Activated CD4-positive, alpha-beta T cell treated with anti-CD3 and anti-CD28 coated beads, Interleukin-2, amount 50 U/mL, for 16 hours (primary cell): ENCODE measurements at regions not wholly inside any gene's neighbourhood (a gene's known extent, or its start where the extent isn't known, plus 50 kb on each side); places are given as distances from the start of the nearest gene placed in this dataset.
A peak's percentile ranks its signal among the peaks of the same experiment; 100 is the strongest.
"Not testable (repeated sequence)": the region's sequence is repeated elsewhere in the genome, so short reads cannot be mapped to it uniquely, and the experiment has no call there.

Source experiments
- DNase-seq: peaks from one replicate; pipeline ENCODE4 v3.0.0-alpha.2; 2020

DNA sequence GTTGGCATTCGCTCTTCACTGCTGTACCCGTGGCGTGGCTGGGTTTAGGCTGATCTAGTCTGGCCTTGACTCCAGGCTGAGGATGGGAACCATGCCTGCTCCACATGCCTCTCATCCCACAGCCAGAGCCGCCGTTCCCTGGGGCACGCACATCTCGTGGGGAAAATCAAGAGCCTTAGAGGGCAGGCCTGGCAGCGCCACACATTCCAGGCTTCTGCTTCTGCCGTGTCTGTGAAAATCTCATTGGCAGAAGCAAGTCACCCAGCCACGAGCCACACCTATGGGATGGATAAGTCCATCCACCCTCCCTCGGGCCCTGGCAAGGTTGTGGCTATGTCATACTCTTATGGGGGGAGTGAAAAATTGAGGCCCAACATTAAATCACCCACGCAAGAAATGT, 102.6 kb upstream of the LPCAT1 start:
- DNase-seq, result not testable (repeated sequence)

DNA sequence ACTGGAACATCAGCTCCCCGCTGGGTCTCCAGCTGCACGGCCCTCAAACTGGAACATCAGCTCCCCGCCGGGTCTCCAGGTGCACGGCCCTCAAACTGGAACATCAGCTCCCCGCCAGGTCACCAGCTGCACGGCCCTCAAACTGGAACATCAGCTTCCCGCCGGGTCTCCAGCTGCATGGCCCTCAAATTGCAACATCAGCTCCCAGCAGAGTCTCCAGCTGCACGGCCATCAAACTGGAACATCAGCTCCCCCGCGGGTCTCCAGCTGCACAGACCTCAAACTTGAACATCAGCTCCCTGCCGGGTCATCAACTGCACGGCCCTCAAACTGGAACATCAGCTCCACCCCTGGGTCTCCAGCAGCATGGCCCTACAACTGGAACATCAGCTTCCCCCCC, 95.8 kb upstream of the LPCAT1 start:
- not testable (repeated sequence) for DNase-seq

DNA sequence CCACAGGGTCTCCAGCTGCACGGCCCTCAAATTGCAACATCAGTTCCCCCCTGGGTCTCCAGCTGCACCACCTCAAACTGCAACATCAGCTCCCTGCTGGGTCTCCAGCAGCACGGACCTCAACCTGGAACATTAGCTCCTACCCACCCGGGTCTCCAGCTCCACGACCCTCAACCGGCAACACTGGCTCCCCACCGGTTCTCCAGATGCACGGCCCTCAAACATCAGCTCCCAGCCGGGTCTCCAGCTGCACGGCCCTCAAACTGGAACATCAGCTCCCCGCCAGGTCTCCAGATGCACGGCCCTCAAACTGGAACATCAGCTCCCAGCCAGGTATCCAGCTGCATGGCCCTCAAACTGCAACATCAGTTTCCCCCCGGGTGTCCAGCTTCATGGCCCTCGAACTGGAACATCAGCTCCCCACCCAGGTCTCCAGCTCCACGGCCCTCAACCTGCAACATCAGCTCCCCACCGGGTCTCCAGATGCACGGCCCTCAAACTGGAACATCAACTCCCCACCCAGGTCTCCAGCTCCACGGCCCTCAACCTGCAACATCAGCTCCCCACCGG, 94.6 kb upstream of the LPCAT1 start:
- DNase-seq, result not testable (repeated sequence)

DNA sequence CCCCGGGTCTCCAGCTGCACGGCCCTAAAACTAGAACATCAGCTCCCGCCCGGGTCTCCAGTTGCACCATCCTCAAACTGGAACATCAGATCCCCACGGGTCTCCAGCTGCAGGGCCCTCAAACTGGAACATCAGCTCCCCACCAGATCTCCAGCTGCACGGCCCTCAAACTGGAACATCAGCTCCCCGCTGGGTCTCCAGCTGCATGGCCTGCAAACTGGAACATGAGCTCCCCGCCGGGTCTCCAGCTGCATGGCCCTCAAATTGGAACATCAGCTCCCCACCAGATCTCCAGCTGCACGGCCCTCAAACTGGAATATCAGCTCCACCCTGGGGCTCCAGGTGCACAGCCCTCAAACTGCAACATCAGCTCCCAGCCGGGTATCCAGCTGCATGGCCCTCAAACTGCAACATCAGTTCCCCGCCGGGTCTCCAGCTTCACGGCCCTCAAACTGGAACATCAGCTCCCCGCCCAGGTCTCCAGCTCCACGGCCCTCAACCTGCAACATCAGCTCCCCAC, 93.5 kb upstream of the LPCAT1 start:
- DNase-seq, result not testable (repeated sequence)

DNA sequence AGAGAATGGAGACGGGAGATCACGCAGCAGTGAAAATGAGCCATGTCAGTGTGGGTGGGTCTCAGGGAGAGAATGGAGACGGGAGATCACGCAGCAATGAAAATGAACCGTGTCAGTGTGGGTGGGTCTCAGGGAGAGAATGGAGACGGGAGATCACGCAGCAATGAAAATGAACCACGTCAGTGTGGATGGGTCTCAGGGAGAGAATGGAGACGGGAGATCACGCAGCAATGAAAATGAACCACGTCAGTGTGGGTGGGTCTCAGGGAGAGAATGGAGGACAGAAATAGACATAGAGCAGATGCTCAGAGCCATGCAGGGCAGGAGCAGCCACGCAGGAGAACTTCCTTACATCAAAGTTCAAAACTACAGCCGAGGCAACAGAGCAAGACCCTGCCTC, 89.8 kb upstream of the LPCAT1 start:
- DNase-seq, result not testable (repeated sequence)

DNA sequence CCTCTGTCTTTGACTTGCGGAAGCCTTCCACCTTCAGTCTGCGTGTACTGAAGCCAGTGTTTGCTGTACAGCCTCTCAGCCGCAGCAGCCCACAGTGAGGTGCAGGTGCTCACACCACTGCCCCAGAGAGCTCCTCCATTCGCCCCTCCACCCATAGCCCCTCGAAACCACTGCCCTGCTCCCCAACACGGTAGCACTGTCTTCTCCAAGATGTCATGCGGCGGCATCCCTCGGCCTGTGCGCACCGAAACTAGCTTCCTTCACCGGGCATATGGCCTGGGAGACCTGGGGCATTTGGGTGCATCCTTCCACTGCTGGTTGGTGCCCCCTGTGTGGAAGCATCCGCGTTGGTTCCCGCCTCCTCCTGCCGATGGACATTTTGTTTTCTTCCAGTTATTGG, 86.8 kb upstream of the LPCAT1 start:
- DNase-seq, result not testable (repeated sequence)

DNA sequence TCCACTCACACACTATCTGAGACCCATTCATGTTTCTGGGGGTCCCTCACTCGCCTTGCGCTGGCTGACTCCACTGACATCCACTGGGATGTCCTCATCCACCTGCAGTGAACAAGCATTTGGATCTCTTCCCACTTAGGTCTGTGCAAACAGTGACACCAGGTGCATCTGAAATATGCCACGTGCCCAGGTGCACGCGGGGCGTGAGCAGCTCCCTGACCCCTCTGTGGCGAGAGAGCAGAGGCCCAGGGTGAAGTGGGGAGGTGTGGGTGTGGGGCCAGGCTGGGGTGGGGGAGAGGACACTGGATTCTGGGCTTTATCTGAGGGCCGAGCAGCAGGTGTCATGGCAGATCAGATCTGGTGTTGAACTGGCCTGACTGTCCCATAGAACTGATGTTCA, 85.4 kb upstream of the LPCAT1 start:
- DNase-seq, result not testable (repeated sequence)

DNA sequence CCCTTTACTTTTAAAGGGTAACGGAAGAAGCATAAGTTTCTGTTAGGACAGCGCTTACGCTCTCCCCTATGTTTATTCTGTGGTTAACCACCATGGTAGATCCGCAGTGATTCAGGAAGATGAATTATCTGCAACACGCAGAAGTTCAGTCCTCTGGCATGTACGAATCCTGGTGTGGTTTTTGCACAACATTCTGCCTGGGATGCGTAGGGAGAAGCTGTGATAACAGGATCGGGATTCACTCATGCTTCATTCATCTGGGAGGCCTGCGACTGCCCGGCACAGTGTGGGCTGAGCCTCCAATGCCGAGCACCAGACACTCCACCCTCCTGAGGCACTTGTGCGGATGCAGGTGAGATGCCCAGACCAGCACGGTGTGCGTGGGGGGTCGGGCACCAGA, 84.6 kb upstream of the LPCAT1 start:
- DNase-seq, result peak; percentile 29

DNA sequence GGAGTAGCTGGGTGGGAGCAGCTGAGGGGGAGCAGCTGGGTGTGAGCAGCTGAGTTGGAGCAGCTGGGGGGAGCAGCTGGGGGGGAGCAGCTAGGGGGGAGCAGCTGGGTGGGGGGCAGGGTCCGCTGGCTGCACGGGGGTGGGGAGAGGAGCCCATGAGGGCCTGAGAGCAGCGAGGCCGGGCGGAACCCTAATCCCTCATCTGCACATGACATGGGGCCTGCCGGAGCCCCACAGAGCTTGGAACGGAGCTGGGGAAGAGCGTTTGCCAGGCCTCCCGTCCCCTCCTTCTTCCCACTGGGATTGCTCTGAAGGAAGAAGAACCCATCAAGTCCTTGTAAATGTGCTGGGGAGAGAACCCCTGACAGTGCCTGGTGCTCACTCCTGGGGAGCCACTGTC, 83.2 kb upstream of the LPCAT1 start:
- not testable (repeated sequence) for DNase-seq

DNA sequence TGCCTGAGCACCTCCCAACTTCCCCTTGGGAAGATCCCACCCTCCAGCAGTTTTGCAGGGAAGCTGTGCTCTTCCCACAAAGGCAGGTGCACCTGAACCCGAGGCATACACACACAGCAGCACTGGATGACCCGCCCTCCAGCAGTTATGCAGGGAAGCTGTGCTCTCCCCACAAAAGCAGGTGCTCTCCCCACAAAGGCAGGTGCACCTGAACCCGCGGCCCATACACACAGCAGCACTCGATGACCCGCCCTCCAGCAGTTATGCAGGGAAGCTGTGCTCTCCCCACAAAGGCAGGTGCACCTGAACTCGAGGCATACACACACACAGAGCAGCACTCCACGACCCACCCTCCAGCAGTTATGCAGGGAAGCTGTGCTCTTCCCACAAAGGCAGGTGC, 80.2 kb upstream of the LPCAT1 start:
- DNase-seq, result not testable (repeated sequence)

DNA sequence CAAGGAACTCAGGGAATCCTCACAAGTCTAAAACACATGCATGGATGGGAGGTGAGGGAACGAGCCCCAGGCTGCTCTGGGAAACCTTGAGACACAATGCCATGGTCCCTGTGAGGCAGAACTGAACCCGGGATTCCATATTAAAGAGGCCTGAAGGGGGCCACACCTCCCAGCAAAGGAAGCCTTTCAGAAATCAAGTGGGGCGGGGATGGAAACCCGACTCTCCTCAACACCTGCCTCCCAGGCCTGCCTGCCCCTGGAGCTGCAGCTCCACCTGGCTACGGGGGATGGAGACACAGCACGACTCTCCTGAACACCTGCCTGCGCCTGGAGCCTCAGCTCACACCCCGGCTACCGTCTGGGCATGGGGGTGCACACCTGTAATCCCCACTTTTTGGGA, 77.8 kb upstream of the LPCAT1 start:
- DNase-seq, result not testable (repeated sequence)

DNA sequence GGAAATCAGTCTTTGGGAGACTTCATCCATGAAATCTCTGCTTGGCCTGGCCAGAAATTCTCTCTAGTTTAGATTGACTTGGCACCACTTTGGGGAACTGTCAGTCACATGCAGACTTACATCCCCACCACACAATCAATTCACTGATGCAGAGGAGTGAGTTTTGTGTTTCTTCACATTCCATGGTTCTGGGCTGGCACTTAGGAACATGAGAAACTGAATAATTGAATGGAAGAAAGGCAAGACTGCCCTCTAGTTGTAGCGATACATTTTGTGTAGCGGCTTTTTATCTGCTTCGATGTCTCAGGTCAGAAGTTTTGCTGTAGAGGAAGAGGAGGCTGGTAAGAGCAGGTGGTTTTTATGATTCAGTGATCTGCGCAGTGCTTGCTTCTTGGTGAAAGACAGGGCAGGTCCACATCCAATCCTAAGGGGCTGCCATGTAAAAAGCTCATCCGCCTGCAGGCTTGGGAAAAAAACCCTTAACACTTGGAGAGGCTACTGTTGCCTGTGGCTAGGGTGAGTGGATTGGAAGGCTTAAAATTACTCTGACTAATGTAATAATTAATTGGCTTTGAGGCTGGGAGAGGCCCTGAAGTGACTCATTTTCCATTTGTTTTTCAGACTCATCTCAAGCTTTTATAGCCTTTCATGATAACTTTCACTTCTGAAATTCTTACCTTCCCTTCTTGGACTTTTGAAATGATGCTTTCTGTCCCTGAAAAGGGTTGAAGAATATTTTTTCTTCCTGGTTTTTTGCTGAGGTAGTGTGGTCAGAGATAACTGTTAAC, 75.4 kb upstream of the LPCAT1 start:
- DNase-seq, result peak; percentile 40

DNA sequence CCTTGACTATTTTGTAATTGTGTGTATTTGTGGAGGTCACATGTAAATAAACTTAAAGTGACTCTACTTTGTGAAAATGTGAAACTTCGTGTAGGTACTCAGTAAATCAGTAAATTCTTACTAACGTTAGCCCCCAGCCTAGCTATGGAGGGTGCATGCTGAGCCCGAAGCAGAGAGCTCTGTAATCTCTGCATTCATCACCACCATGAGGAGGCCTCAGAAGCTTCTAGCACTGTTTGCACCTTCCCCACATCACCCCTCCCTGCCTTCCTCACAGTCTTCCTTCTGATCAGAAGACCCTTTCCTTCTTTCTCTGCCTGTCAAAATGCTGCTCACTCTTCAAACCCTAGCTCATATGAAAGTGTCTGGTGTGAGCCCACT, 73.3 kb upstream of the LPCAT1 start:
- DNase-seq, result not testable (repeated sequence)

DNA sequence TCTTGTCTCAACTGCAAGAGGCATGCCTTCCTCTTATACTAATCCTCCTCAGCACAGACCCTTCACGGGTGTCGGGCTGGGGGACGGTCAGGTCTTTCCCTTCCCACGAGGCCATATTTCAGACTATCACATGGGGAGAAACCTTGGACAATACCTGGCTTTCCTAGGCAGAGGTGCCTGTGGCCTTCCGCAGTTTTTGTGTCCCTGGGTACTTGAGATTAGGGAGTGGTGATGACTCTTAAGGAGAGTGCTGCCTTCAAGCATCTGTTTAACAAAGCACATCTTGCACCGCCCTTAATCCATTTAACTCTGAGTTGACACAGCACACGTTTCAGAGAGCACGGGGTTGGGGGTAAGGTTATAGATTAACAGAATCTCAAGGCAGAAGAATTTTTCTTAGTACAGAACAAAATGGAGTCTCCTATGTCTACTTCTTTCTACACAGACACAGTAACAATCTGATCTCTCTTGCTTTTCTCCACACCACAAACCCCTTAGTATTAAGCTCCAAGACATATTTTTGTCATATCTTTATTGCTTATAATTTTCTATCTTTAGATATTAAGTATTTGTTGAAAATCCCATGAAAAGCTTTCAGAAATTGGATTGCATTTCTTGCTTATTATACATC, 72.8 kb upstream of the LPCAT1 start:
- not testable (repeated sequence) for DNase-seq

DNA sequence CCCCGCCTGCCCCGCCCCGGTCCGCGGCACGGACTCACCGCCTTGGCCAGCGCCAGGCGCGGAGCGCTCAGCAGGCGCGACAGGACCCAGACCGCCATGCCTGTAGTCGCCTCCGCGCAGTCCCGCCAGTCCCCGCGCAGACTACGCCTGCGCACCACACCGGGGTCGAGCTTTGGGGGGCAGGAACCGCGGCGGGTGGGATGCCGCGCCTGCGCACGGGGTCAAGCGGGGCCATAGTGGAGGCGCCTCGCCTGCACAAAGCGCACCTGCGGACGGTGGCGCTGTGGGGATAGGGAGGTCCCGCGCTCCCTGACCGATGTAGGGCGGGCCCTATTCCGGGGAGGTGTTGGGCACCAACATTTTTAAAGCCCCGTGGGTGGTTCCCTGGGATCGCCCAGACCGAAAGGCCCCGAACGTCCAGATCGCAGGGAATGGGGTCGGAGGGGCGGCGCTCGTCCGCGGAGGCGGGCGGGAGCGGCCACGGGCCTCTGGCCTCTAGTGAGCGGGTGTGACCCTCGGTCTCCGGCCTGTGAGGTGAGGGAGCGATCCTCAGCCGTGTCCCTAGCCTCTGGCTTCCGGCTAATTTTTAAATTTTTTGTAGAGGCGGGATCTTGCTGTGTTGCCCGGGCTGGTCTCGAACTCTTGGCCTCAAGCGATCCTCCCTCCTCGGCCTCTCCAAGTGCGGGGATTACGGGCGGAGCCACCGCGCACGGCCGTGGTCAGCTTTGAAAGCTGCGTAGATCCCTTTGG, 70.8 kb upstream of the LPCAT1 start:
- DNase-seq, result peak; percentile 74

DNA sequence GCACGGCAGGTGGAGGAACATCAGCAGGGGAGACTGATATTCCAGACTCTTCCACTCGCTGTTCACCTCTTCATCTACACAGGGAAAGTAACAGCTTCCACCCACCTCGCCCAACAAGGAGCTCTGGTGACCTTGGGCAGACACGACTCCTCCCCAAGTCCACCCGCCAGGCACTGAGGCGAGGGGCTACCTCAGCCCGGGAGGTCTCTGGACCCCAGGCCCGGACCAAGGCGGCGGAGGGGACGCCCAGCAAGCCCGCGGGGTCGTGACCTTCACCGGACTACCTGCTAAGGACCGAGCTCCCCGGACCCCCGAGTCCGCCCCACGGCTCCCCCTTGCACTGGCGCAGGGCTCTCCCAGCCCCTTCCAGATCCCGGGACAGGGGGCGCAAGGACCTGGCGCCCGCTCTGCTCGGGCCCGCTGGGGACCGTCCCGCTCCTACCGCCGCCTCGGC, 70.2 kb upstream of the LPCAT1 start:
- no peak for DNase-seq

DNA sequence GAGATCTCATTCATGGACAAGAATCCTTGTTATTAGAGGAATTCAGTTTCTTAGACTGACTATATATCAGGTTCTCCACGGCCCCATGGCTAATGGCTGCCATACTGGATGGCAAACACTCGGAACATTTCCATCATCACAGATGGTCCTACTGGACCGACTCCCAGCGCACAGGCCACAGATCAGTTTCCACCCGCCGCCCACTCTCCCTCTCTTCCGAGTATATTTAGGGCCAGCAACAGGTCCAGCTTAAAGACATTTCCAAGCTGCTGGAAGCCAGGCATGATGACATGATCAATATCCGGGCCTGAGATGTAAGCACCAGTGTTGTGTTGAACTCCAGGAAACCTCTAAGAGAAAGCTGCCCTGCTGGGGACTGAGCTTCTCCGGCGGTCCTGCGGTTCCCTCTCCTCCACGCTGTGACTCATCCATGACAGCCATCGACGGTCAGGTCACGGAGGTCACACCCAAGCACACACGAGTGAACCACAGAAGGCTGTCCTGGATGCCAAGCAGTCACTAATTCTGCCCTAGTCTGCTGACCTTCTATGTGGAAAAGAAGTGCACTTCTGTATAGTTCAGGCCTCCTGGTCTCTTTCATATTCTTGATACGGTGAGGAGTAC, 64.4 kb upstream of the LPCAT1 start:
- not testable (repeated sequence) for DNase-seq

DNA sequence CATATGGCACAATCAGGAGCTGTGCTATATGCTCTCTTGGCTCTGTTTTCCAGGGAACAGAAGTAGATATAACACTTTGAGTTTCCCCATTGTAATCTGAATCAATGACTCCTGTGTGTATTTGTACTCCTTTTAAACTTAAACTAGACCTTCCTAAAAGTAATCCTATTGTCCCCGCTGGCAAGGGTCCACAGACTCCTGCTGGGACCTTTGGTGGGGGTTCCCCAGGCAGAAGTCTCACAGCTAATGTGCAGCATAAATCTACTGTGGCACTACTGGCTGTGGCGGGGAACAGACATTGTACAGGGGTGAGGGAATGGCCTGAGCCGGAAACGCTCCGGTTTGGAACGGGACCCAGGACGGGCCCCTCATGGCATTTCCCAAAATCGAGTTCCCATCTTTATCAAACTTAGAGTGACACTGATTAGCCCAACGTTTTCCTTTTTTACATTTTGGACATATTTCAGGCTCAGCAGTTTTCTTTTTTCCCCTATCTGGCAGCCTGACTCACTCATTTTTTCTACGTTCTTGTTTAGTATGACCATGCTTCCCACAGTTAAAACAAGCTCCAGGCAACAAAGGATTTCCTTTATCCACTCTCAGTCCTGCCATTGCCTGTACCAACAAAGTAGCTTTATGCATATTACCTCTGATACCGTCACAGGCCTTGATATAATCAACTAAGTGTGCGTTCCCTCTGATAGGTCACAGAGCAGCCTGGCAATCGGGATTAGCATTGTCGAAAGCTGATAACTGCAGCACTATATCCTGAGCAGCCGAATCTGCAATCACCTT, 59.5 kb upstream of the LPCAT1 start:
- not testable (repeated sequence) for DNase-seq

DNA sequence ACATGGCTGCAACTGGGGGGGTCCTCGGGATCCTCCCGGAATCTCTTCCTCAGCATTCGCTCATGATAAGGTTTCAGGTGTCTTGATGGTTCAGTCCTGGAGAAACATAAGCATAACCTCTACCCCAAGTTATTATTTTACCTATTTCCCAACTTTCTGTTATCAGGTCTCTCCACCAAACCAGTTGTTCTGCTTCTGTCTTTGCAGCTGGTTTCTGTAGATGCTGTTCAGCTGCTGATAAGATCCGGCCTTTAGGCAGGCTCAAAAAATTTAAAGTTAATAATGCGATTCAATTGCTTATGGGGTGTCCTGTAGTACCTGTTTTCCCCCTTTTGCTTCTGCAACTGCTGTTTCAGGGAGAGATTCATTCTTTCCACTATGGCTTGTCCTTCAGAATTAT, 55.6 kb upstream of the LPCAT1 start:
- DNase-seq, result not testable (repeated sequence)

DNA sequence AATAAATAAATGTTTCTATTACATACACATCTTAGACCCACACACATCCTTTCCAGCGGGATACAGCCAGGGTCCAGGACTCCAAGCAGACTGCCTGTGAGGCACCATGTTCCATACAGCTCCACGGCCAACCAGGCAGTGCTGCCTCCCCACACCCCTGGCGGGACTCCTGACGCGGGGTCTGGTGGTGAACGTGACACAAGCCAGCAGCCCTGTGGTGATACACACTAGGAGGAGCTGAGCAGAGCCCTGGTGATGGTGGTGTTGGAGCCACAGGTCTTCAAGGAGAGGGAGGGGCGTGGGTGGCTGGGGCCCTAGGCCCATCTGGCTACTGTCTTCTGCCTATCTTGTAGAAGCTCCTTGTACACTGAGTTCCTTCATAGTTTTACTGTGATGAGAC, 53.1 kb upstream of the LPCAT1 start:
- DNase-seq, result not testable (repeated sequence)

DNA sequence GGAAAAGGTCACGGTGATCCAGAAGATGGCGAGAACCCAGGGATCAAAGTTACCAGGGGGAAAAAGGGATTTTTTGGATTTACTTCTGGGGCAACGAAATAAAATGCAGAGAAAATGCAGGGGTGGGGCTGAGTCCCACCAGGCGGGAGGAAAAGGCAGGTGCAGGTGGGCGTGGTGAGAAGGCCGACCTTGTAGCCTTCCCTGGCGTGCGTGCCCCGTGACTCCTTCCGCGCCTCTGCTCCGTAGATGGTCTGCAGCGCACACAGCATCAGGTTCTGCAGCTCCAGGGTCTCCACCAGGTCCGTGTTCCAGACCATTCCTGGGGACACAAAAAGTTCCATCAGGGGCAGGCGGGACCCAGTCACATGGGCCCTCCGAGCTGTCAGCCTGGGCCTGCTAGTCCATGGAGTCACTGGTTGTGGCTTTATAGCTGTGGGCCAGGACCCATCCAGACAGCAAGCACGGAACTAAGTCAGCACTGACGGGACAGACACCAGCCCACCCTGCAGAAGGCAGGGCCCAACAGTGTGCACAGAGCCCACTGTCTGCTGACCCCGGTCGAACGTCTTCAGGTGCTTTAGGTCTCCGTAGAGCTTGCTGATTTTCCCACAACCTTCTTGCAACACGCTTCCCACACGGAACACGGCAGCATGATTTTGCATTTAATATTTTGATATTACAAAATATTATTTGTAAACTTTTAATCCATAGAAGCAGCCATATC, 52.4 kb upstream of the LPCAT1 start:
- DNase-seq, result not testable (repeated sequence)
